ENCODE measurements at regions not wholly inside any gene's neighbourhood (a gene's known extent, or its start where the extent isn't known, plus 50 kb on each side); places are given as distances from the start of the nearest gene placed in this dataset.

- no peak overlapping the region for H3K4me2 ChIP-seq (ENCODE audit: control insufficient read depth, extremely low read depth, insufficient read depth, low read depth, low read length)
- dilution Hi-C loops (cut with MboI; ENCODE audit: extremely low pct_ligation_motif_present, low sequenced_read_pairs) = no loop called here
Measured at GRCh38 chr5:20223451-20223850, 235.5 kb upstream of the CDH18 start.

GRCh38 chr5:20215257-20215656 lies 227.3 kb upstream of the CDH18 start:
- no peaks in the 10 kb centered on the region for H3K9me3 ChIP-seq (ENCODE audit: control insufficient read depth, low read depth, low read length)
- no peaks in the 10 kb centered on the region for H3K9me1 ChIP-seq (ENCODE audit: control insufficient read depth, extremely low read depth, insufficient read depth, low read length)
- no peak for DNase-seq (ENCODE audit: low read depth, low spot score)
- H3K4me1 ChIP-seq (ENCODE audit: control insufficient read depth, extremely low read depth, insufficient read depth, low read length) = no peaks in the 10 kb centered on the region
- H3K27me3 ChIP-seq (ENCODE audit: control insufficient read depth, extremely low read depth, insufficient read depth, low read length) = no peaks in the 10 kb centered on the region
- no peaks in the 10 kb centered on the region for H4K20me1 ChIP-seq (ENCODE audit: control insufficient read depth, extremely low read depth, insufficient read depth, low read length)
- H3K4me2 ChIP-seq (ENCODE audit: control insufficient read depth, extremely low read depth, insufficient read depth, low read depth, low read length) = no peak overlapping the region
- FAIRE-seq = no peak
- no peaks in the 10 kb centered on the region for H3K79me2 ChIP-seq (ENCODE audit: control insufficient read depth, insufficient read depth, low read length)
- H3K36me3 ChIP-seq (ENCODE audit: control insufficient read depth in 2 of 2, extremely low read depth in 1 of 2, insufficient read depth in 2 of 2, low read length in 2 of 2) = no peaks in the 10 kb centered on the region
- no peak for TF ChIP-seq EZH2 (IDR thresholded peaks at IDR 0.05; ENCODE audit: low read length)
- dilution Hi-C loops (cut with MboI; ENCODE audit: extremely low pct_ligation_motif_present, low sequenced_read_pairs) = no loop called here
- H3K4me3 ChIP-seq (ENCODE audit: control insufficient read depth in 2 of 3, extremely low read depth in 1 of 3, insufficient read depth in 2 of 3, low read depth in 1 of 3, low read length in 3 of 3) = no peak overlapping the region
- H2AFZ ChIP-seq (ENCODE audit: control insufficient read depth, low read length) = no peak overlapping the region
- H3K27ac ChIP-seq (ENCODE audit: control insufficient read depth, insufficient read depth, low read length) = no peak overlapping the region
- H3K9ac ChIP-seq (ENCODE audit: control insufficient read depth, extremely low read depth, insufficient read depth, low read length) = no peak overlapping the region

More at GRCh38 chr5:20223451-20223850, 235.5 kb upstream of the CDH18 start:
- no peak for TF ChIP-seq EZH2 (IDR thresholded peaks at IDR 0.05; ENCODE audit: low read length)
- TF ChIP-seq, protein P1, sequence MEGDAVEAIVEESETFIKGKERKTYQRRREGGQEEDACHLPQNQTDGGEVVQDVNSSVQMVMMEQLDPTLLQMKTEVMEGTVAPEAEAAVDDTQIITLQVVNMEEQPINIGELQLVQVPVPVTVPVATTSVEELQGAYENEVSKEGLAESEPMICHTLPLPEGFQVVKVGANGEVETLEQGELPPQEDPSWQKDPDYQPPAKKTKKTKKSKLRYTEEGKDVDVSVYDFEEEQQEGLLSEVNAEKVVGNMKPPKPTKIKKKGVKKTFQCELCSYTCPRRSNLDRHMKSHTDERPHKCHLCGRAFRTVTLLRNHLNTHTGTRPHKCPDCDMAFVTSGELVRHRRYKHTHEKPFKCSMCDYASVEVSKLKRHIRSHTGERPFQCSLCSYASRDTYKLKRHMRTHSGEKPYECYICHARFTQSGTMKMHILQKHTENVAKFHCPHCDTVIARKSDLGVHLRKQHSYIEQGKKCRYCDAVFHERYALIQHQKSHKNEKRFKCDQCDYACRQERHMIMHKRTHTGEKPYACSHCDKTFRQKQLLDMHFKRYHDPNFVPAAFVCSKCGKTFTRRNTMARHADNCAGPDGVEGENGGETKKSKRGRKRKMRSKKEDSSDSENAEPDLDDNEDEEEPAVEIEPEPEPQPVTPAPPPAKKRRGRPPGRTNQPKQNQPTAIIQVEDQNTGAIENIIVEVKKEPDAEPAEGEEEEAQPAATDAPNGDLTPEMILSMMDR (optimal IDR thresholded peaks at IDR 0.05 in 1 of 3, IDR thresholded peaks at IDR 0.05 in 1 of 3, conservative IDR thresholded peaks at IDR 0.05 in 1 of 3; ENCODE audit: extremely low read depth in 1 of 3, insufficient read depth in 2 of 3, low read length in 3 of 3) = no peak
- H2AFZ ChIP-seq (ENCODE audit: control insufficient read depth, low read length) = no peak overlapping the region
- no peaks in the 10 kb centered on the region for H3K27me3 ChIP-seq (ENCODE audit: control insufficient read depth, extremely low read depth, insufficient read depth, low read length)
- no peaks in the 10 kb centered on the region for H3K9me1 ChIP-seq (ENCODE audit: control insufficient read depth, extremely low read depth, insufficient read depth, low read length)
- FAIRE-seq = no peak
- no peaks in the 10 kb centered on the region for H3K36me3 ChIP-seq (ENCODE audit: control insufficient read depth in 2 of 2, extremely low read depth in 1 of 2, insufficient read depth in 2 of 2, low read length in 2 of 2)
- no peaks in the 10 kb centered on the region for H3K4me1 ChIP-seq (ENCODE audit: control insufficient read depth, extremely low read depth, insufficient read depth, low read length)
- DNase-seq (ENCODE audit: low read depth, low spot score) = no peak
- H3K9ac ChIP-seq (ENCODE audit: control insufficient read depth, extremely low read depth, insufficient read depth, low read length) = no peak overlapping the region
- H3K9me3 ChIP-seq (ENCODE audit: control insufficient read depth, low read depth, low read length) = no peaks in the 10 kb centered on the region
- H3K79me2 ChIP-seq (ENCODE audit: control insufficient read depth, insufficient read depth, low read length) = no peaks in the 10 kb centered on the region
- no peak overlapping the region for H3K4me3 ChIP-seq (ENCODE audit: control insufficient read depth in 2 of 3, extremely low read depth in 1 of 3, insufficient read depth in 2 of 3, low read depth in 1 of 3, low read length in 3 of 3)
- no peak overlapping the region for H3K27ac ChIP-seq (ENCODE audit: control insufficient read depth, insufficient read depth, low read length)
- no peaks in the 10 kb centered on the region for H4K20me1 ChIP-seq (ENCODE audit: control insufficient read depth, extremely low read depth, insufficient read depth, low read length)

- Histone ChIP-seq H3K27ac (ENCODE audit: control insufficient read depth, insufficient read depth, low read length) (no peak overlapping the region), H2AFZ (ENCODE audit: control insufficient read depth, low read length) (no peak overlapping the region), H3K4me1 (ENCODE audit: control insufficient read depth, extremely low read depth, insufficient read depth, low read length) (no peaks in the 10 kb centered on the region), H3K27me3 (ENCODE audit: control insufficient read depth, extremely low read depth, insufficient read depth, low read length) (no peaks in the 10 kb centered on the region), H3K4me3 (ENCODE audit: control insufficient read depth in 2 of 3, extremely low read depth in 1 of 3, insufficient read depth in 2 of 3, low read depth in 1 of 3, low read length in 3 of 3) (no peak overlapping the region), H3K4me2 (ENCODE audit: control insufficient read depth, extremely low read depth, insufficient read depth, low read depth, low read length) (no peak overlapping the region), H3K9me3 (ENCODE audit: control insufficient read depth, low read depth, low read length) (no peaks in the 10 kb centered on the region), H3K9me1 (ENCODE audit: control insufficient read depth, extremely low read depth, insufficient read depth, low read length) (no peaks in the 10 kb centered on the region), H3K9ac (ENCODE audit: control insufficient read depth, extremely low read depth, insufficient read depth, low read length) (no peak overlapping the region), H3K36me3 (ENCODE audit: control insufficient read depth in 2 of 2, extremely low read depth in 1 of 2, insufficient read depth in 2 of 2, low read length in 2 of 2) (no peaks in the 10 kb centered on the region), H3K79me2 (ENCODE audit: control insufficient read depth, insufficient read depth, low read length) (no peaks in the 10 kb centered on the region), H4K20me1 (ENCODE audit: control insufficient read depth, extremely low read depth, insufficient read depth, low read length) (no peaks in the 10 kb centered on the region)
- TF ChIP-seq, protein P1 (optimal IDR thresholded peaks at IDR 0.05 in 1 of 3, IDR thresholded peaks at IDR 0.05 in 1 of 3, conservative IDR thresholded peaks at IDR 0.05 in 1 of 3; ENCODE audit: extremely low read depth in 1 of 3, insufficient read depth in 2 of 3, low read length in 3 of 3) = no peak
- TF ChIP-seq EZH2 (IDR thresholded peaks at IDR 0.05; ENCODE audit: low read length) = no peak
- dilution Hi-C loops (cut with MboI; ENCODE audit: extremely low pct_ligation_motif_present, low sequenced_read_pairs) = no loop called here
- DNase-seq (ENCODE audit: low read depth, low spot score) (no peak), FAIRE-seq (no peak)
Measured at GRCh38 chr5:20213803-20214202, 225.8 kb upstream of the CDH18 start.
